Upper lobe of left lung (tissue), 6 donors: ENCODE measurements at regions not wholly inside any gene's neighbourhood (a gene's known extent, or its start where the extent isn't known, plus 50 kb on each side); places are given as distances from the start of the nearest gene placed in this dataset.

Experiments used
- ATAC-seq, 2 donors: fragments of 200-7000 bp; cut with Tn5 transposase; one replicate each; pipeline ENCODE4 v1.9.1; 2022; ENCODE audit warnings: mild to moderate bottlenecking in 2 of 2, moderate library complexity in 2 of 2; ENCODE audit not compliant: low FRiP score in 2 of 2
- DNase-seq, 2 donors: peaks; one replicate each; pipeline ENCODE4 v3.0.0-alpha.2; 2019 to 2020
- H3K27ac ChIP-seq, 4 donors: fragments of 200-600 bp; sonication (generic); one replicate each; pipeline ENCODE4 v1.5.1; 2016 to 2019
- H3K27me3 ChIP-seq, 4 donors: fragments of 200-600 bp; sonication (generic); one replicate each; pipeline ENCODE4 v1.5.1; 2017 to 2019
- H3K36me3 ChIP-seq, 4 donors: fragments of 200-600 bp; sonication (generic); one replicate each; pipeline ENCODE4 v1.5.1; 2016 to 2019
- H3K4me1 ChIP-seq, 4 donors: fragments of 200-600 bp; sonication (generic); one replicate each; pipeline ENCODE4 v1.5.1; 2018 to 2019
- H3K4me3 ChIP-seq, 4 donors: fragments of 200-600 bp; sonication (generic); one replicate each; pipeline ENCODE4 v1.5.1; 2017 to 2019; ENCODE audit warnings: mild to moderate bottlenecking in 2 of 4, moderate library complexity in 1 of 4
- H3K9me3 ChIP-seq, 4 donors: fragments of 200-600 bp; sonication (generic); one replicate each; pipeline ENCODE4 v1.5.1; 2018 to 2019
- EP300 ChIP-seq, 4 donors: sonication (generic); formaldehyde crosslinking; IDR thresholded peaks; one replicate each; pipeline ENCODE4 v1.5.1; 2017; ENCODE audit warnings: antibody characterized with exemption in 4 of 4, control low read depth in 2 of 4
- POLR2A ChIP-seq, 4 donors: fragments of 450-650 bp; IDR thresholded peaks; one replicate each; pipeline ENCODE4 v1.5.1; 2016 to 2017; ENCODE audit warnings: antibody characterized with exemption in 4 of 4, mild to moderate bottlenecking in 2 of 4
- POLR2AphosphoS5 ChIP-seq, 2 donors: sonication (generic); formaldehyde crosslinking; IDR thresholded peaks; one replicate each; pipeline ENCODE4 v1.5.1; 2017; ENCODE audit warnings: antibody characterized with exemption in 2 of 2
- WGBS, 2 donors: methylation state at CpG; one replicate each; pipeline ENCODE4 v1.1.5; 2017 to 2018; 5-methylcytosine and 5-hydroxymethylcytosine counted together
- TF ChIP-seq, protein P1 (sequence below), 6 experiments: fragments of 450-650 bp in 4 of 6; fragments of 200-600 bp in 2 of 6; sonication (generic) in 2 of 6; IDR thresholded peaks; one replicate each; pipeline ENCODE4 v1.5.1; 2016 to 2019; ENCODE audit warnings: antibody characterized with exemption in 6 of 6
- donor health status: DM: no; HTN: no; CAD: no; lungs with moderate emphysema.
- donor health status: DM: no; HTN: yes; CAD: no; lungs with severe emphysema.

DNA sequence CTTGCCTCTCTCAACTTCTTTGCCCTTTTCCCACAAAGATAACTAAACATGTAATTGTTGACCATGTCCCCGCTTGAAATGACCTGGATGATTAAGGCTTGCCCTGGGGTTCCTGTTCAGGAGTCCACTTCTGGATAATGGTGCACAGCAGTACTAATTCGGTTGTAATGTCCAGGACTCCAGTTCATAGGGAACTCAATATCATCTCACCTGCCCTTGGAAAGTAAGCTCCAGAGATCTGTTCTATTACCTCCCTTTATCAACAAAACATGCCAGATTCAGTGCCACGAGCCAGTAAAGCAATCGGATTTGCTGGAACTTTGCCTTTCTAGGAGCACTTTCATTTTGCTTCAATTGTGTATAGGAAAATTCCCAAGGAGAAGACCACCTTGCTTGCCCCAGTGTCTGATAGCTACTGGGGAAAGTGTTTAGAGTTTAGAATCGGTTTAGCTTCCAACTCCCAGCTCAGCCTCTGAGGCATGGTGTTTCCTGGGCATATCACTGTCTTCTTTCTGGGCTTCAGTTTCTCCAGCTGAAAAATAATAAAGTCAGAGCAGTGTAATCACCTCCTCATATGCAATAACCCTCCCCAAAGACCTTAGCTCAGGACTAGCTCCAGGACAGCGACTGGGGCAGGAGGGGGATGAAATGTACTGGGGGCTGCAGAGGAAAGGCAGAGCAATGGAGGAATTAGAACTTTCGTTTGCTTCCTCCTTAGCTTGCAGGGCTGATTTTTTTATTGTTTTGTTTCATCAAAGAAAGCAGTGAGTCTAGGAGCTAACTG lies 162.6 kb upstream of the CYRIA start:
- no peak for ATAC-seq
- 68 to 69% methylated on average over 7 of the region's 7 CpGs for WGBS, 2 donors
- H3K4me3 ChIP-seq: no peak overlapping the region

DNA sequence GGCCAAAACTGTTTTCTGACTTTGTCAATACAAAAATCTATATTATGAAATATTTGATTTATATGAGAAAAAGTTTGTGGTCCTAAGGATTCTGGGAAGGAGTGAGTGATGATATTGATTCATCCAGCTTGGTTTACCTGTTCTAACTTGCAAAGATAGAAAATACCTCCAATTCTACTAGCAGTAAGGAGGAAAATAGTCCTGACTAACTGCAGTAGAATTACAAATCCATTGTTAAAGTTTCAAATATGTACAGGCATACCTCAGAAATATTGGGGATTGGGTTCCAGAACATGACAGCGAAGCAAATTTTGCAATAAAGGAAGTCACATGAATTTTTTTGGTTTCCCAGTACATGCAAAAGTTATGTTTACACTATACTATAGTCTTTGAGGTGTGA lies 158.8 kb upstream of the CYRIA start:
- TF ChIP-seq POLR2AphosphoS5 (IDR thresholded peaks at IDR 0.05) (no peak), EP300 (IDR thresholded peaks at IDR 0.05) (no peak), POLR2A (IDR thresholded peaks at IDR 0.05) (no peak)
- TF ChIP-seq, protein P1, sequence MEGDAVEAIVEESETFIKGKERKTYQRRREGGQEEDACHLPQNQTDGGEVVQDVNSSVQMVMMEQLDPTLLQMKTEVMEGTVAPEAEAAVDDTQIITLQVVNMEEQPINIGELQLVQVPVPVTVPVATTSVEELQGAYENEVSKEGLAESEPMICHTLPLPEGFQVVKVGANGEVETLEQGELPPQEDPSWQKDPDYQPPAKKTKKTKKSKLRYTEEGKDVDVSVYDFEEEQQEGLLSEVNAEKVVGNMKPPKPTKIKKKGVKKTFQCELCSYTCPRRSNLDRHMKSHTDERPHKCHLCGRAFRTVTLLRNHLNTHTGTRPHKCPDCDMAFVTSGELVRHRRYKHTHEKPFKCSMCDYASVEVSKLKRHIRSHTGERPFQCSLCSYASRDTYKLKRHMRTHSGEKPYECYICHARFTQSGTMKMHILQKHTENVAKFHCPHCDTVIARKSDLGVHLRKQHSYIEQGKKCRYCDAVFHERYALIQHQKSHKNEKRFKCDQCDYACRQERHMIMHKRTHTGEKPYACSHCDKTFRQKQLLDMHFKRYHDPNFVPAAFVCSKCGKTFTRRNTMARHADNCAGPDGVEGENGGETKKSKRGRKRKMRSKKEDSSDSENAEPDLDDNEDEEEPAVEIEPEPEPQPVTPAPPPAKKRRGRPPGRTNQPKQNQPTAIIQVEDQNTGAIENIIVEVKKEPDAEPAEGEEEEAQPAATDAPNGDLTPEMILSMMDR (IDR thresholded peaks at IDR 0.05): no peak

More for the DNA sequence above, 162.6 kb upstream of the CYRIA start:
- TF ChIP-seq, protein P1 (IDR thresholded peaks at IDR 0.05): no peak
- Histone ChIP-seq H3K9me3 (no peaks in the 10 kb centered on the region), H3K27ac (no peak overlapping the region), H3K4me1 (no peaks in the 10 kb centered on the region), H3K36me3 (no peaks in the 10 kb centered on the region), H3K27me3 (no peaks in the 10 kb centered on the region)
- no peak for DNase-seq

DNA sequence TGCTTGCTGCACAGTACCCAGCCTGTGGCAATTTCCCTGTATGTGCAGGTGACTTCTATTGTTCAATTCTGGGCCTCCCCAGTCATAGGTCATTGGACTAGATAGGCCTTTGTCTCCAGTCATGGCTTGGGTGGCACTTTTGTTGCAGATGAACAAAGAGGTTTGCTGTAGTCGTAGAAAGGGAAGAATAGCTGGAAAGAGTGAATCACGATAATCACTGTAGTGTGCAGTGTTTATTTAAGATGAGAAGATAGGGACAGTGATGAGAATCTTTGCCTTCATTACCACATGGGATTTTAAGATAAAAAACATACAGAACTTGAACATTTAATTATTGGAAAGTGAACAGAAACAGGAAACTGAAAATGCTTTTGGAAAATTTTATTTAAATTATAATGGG lies 156.1 kb upstream of the CYRIA start:
- no peak for ATAC-seq
- WGBS, 2 donors: 62 to 81% methylated on average over 2 of the region's 2 CpGs
- TF ChIP-seq EP300 (IDR thresholded peaks at IDR 0.05) (no peak), POLR2AphosphoS5 (IDR thresholded peaks at IDR 0.05) (no peak), POLR2A (IDR thresholded peaks at IDR 0.05) (no peak)
- TF ChIP-seq, protein P1 (IDR thresholded peaks at IDR 0.05): no peak

More for the DNA sequence above, 158.8 kb upstream of the CYRIA start:
- 66 to 78% methylated on average over 1 of the region's 1 CpG for WGBS, 2 donors
- Histone ChIP-seq H3K36me3 (no peaks in the 10 kb centered on the region), H3K9me3 (no peaks in the 10 kb centered on the region), H3K27me3 (no peaks in the 10 kb centered on the region), H3K27ac (no peak overlapping the region), H3K4me3 (no peak overlapping the region), H3K4me1 (no peaks in the 10 kb centered on the region)
- ATAC-seq: no peak
- no peak for DNase-seq

DNA sequence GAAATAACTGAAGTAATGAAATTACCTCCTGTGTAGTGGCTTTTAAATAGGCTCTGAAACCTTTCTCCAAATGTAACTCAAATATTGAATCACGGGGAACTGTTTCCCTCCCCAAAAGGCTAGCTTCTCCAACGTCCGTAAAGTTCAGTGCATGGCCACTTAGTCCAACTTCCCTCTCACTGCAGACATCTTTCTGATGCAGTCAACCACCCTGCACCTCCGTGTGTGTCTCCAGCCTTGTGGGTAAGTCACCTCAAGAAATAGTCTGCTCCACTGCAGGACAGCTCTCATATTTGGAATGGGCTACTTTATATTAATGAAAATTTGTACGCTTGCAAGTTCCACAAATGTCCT lies 152.5 kb upstream of the CYRIA start:
- TF ChIP-seq EP300 (IDR thresholded peaks at IDR 0.05): no peak
- Histone ChIP-seq H3K9me3 (no peaks in the 10 kb centered on the region), H3K4me1 (no peaks in the 10 kb centered on the region), H3K27me3 (no peaks in the 10 kb centered on the region), H3K36me3 (no peaks in the 10 kb centered on the region), H3K4me3 (no peak overlapping the region), H3K27ac (no peak overlapping the region)
- no peak for DNase-seq
- no peak for ATAC-seq
- WGBS, 2 donors: 82 to 85% methylated on average over 5 of the region's 5 CpGs

More for the DNA sequence above, 156.1 kb upstream of the CYRIA start:
- Histone ChIP-seq H3K4me3 (no peak overlapping the region), H3K27me3 (no peaks in the 10 kb centered on the region), H3K36me3 (no peaks in the 10 kb centered on the region), H3K4me1 (no peaks in the 10 kb centered on the region), H3K9me3 (no peaks in the 10 kb centered on the region), H3K27ac (no peak overlapping the region)
- no peak for DNase-seq

DNA sequence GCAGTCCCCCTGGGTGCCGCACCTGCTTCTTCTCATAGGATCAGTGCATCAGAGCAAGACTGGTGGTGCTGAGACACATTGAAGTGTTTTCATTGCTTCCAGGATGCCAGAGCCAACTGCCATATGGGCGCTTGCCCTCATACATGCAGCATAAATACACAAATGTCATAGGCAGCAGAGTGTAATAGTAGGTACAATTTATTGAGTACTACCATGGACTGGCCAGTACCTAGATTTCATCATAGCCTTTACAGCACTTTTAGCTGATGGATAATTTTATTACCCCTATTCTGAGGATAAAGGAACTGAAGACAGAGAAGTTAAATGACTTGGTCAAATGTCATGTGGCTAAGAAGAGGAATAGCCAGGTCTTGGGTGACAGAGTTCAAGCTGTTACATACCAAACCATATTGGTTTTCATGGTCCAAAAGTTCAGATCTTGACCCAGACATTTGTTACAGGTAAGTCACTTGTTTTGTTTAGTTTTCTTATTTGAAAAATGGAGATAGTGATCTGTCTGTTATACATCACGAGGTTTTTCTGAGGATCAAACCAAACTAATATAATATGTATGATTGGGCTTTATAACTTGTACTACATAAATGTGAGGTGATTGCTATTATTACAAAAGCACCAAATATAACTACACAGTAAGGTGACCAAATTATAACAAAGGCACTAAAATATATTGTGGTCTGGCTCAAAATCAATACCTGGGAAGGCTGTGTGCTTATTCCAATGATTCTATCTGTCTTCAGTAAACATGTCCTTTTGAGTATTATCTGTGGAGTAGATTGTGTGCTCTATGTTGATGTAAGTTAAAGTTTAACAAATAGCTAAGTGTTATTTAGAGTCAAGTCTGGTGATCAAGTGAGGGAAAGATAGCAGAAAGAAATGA lies 151.9 kb upstream of the CYRIA start:
- WGBS, 2 donors: 88 to 96% methylated on average over 3 of the region's 3 CpGs
- Histone ChIP-seq H3K4me1 (no peaks in the 10 kb centered on the region), H3K9me3 (no peaks in the 10 kb centered on the region), H3K27ac (no peak overlapping the region), H3K27me3 (no peaks in the 10 kb centered on the region), H3K36me3 (no peaks in the 10 kb centered on the region), H3K4me3 (no peak overlapping the region)
- TF ChIP-seq POLR2AphosphoS5 (IDR thresholded peaks at IDR 0.05): no peak
- TF ChIP-seq POLR2A (IDR thresholded peaks at IDR 0.05): no peak
- TF ChIP-seq, protein P1 (IDR thresholded peaks at IDR 0.05): no peak
- TF ChIP-seq EP300 (IDR thresholded peaks at IDR 0.05): no peak
- DNase-seq: no peak
- ATAC-seq: no peak
